ENCODE measurements at regions not wholly inside any gene's neighbourhood (a gene's known extent, or its start where the extent isn't known, plus 50 kb on each side); places are given as distances from the start of the nearest gene placed in this dataset.

DNA sequence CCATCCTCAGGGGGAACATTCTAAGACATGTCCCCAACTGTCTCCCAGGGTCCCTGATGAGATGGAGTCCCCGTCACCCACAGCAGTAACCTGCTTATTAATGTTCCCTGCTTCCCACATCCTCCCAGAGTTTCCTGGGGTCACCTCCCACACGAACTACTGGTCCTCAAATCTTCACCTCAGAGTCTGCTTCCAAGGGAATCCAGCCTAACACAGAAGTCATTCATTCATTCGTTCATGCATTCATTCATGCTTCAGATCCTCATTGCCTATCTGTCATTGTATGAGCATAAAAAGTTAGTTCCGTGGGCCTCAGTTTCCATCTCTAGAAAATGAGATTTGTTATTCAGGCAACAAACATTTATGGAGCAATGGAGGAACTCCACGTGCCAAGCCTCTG is 516.2 kb downstream of the SHQ1 start:
- no peak for FAIRE-seq
- DNase-seq (ENCODE audit: insufficient read length, low spot score), result no peak
- no peak for TF ChIP-seq POLR2A (IDR thresholded peaks at IDR 0.05; ENCODE audit: low read depth, low read length)

GRCh38 chr3:72331076-72331475 is 517.2 kb downstream of the SHQ1 start:
- DNase-seq (ENCODE audit: insufficient read length, low spot score), result no peak
- no peak for FAIRE-seq
- no peak for TF ChIP-seq POLR2A (IDR thresholded peaks at IDR 0.05; ENCODE audit: low read depth, low read length)

DNA sequence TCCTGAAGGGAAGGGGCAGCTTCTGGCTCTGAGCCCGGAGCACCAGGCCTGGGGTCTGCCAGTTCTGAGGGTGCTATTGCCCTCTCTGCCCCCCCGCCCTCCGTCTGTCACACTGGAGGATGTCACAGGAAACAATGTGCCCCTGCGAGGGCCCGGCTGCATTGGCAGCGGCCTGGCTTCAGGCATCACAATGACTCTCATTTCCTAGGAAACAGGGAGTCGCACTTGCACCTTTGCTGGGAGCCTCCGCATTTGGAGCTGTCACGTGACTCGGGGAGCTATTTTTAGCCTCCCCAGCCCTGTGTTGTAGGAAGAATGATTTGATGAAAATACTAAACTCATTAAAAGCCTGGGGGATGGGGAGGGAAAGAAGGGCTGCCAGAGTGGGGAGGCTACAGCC is 518.9 kb downstream of the SHQ1 start:
- no peak for TF ChIP-seq POLR2A (IDR thresholded peaks at IDR 0.05; ENCODE audit: low read depth, low read length)
- FAIRE-seq (no peak), DNase-seq (ENCODE audit: insufficient read length, low spot score) (no peak)

DNA sequence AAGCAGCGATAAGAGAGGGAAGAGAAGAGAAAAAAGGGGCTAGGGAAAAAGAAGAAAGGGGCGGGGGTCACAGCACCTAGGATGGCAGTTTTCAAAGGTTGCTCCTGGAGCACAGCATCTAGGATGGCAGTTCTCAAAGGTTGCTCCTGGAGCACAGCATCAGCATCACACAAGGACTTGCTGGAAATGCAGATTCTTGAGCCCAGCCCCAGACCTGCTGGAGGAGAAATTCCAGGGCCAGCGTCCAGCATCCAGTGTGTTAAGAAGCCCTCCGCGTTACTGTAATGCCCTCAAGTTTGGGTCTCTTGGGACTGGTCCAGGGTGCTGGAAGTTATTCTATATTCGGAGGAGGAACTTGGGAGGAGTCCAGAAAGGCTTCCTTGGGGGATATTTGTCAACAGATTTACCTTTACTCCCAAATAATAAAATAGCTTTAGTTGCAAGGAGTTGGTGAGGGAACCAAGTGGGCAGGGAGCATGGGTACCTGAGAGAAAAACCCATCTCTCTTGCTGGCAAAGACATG is 519.4 kb downstream of the SHQ1 start:
- TF ChIP-seq POLR2A (IDR thresholded peaks at IDR 0.05; ENCODE audit: low read depth, low read length), result no peak
- FAIRE-seq, result no peak
- no peak for DNase-seq (ENCODE audit: insufficient read length, low spot score)

- DNase-seq (ENCODE audit: insufficient read length, low spot score), result no peak
- FAIRE-seq, result no peak
- TF ChIP-seq POLR2A (IDR thresholded peaks at IDR 0.05; ENCODE audit: low read depth, low read length), result no peak
Observed at GRCh38 chr3:72327008-72327407, 521.2 kb downstream of the SHQ1 start.

GRCh38 chr3:72324253-72324811 is 523.9 kb downstream of the SHQ1 start:
- no peak for TF ChIP-seq POLR2A (IDR thresholded peaks at IDR 0.05; ENCODE audit: low read depth, low read length)
- DNase-seq (ENCODE audit: insufficient read length, low spot score) (no peak), FAIRE-seq (no peak)

GRCh38 chr3:72323773-72324172 is 524.5 kb downstream of the SHQ1 start:
- no peak for TF ChIP-seq POLR2A (IDR thresholded peaks at IDR 0.05; ENCODE audit: low read depth, low read length)
- DNase-seq (ENCODE audit: insufficient read length, low spot score) (no peak), FAIRE-seq (no peak)

DNA sequence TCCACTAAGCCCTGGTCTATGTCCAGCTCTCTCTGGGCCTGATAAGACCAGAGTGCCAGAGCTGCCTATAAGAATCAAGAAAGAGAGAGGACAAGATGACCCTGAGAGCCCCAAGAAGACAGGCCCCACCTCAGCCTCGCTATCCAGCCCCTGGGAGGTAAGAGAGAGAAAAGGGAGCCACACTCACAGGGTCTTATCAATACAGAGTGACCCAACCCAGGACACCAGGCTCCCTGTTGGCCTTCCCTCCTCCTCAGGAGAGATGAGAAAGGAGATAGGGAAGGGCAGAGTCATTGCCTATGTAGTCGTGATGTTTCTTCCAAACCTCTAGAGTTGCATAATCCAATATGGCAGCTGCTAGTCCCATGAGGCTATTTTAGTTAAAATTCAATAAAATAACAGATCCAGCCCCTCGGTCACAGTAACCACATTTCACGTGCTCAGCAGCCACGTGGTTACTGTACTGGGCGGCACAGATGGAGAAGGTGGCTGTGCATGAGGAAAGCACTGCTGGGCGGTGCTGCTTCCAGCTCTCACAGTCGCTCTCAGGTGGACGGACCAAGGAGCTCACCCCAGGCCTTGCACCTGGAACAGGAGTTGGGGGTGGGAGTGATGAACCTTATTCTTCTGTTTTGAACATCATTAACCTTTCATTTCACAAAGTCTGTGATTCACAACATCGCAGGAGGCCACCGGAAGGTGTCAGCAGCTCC is 525.8 kb downstream of the SHQ1 start:
- FAIRE-seq, result no peak
- no peak for TF ChIP-seq POLR2A (IDR thresholded peaks at IDR 0.05; ENCODE audit: low read depth, low read length)
- no peak for DNase-seq (ENCODE audit: insufficient read length, low spot score)

DNA sequence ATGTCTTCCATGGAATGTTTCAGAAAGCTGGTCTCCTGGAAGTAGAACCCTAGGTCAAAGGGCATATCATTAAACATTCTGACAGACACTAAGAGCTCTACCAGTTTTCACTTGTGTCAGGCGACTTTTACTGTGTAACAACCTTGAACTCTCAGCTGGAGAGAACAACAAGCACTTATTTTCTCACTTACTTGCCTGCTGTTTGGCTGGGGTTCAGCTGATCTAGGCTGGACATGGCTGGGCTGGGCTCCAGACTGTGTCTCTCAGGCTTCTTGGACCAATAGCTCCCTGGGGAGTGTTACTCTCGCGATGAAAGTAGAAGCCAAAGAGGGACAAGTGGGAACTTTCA is 527.3 kb downstream of the SHQ1 start:
- FAIRE-seq (no peak), DNase-seq (ENCODE audit: insufficient read length, low spot score) (no peak)
- no peak for TF ChIP-seq POLR2A (IDR thresholded peaks at IDR 0.05; ENCODE audit: low read depth, low read length)

- no peak for DNase-seq (ENCODE audit: insufficient read length, low spot score)
- no peak for TF ChIP-seq POLR2A (IDR thresholded peaks at IDR 0.05; ENCODE audit: low read depth, low read length)
- FAIRE-seq, result no peak
Observed at GRCh38 chr3:72320095-72320954, 527.9 kb downstream of the SHQ1 start.

DNA sequence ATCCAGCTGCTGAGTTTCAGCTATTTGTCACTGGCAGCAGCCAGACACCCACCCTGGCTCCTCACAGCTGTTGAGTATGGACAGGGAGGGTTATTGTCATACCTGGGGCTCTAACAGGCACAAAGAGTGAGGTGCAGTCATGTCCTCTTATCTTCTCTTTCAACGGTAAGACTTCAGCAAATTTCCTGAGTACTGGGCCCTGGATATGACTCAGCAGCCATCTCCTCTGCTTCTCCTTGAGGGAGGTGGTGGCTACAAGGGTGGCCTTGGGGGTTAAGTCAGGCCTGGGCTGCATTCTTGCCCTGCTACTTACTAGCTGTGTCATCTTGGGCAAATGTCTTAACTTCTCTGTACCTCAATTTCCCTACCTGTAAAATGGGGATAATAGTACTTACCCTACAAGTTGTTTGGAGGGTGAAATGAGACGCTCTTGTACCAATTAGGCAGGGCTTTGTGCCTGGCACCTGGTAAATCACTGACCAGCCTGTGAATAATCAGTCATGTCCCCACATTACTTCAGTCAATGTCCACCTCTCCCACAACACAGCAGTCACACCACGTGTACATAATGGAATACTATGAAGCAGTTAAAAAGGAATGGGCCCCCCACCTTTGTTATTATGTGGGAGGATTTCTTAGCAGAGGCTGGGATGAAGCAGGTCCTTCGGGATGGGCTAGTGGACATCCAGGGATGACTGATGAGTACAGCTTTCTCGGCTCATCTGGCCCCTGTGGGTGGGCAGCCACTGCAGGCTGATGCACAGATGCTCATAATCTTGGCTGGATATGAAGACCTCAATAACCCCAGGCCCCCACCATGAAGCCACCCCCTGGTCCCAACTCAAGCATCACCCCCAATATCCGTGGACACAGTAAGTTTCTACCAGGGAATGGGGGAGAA is 528.8 kb downstream of the SHQ1 start:
- no peak for FAIRE-seq

DNA sequence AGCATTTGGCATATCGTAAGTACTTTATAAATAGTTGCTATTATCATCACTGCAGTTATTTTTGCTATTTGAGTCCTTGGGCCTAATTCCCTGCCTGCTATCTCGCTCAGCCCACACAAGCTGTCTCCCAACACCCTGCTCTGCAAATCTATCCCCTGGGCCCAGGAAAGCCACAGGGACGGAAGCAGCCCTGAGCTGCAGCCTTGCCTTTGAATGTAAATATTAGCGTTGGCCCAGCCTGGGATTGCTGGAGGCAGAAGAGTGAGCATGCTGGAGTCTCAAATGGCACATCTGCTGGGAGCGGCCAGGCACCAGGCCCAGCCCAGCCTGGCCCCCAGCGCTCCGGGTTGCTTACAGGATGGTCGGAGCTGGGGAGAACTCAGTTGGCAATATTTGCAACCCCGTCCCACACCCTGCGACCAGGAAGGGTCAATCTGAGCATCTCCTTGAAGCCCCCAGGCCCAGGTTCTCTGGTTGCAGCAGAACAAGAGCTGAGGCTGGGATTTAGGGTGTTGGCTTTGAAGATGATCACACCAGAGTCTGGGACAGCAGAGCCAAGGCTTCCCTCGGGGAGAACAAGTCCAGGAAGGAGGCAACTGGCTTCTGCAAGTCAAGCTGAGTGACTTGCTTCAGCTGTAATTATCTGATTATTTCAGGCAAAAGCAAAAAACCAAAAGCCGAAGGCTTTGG is 529.6 kb downstream of the SHQ1 start:
- no peak for TF ChIP-seq POLR2A (IDR thresholded peaks at IDR 0.05; ENCODE audit: low read depth, low read length)
- FAIRE-seq, result no peak
- no peak for DNase-seq (ENCODE audit: insufficient read length, low spot score)

More for the DNA sequence above, 528.8 kb downstream of the SHQ1 start:
- no peak for TF ChIP-seq POLR2A (IDR thresholded peaks at IDR 0.05; ENCODE audit: low read depth, low read length)
- no peak for DNase-seq (ENCODE audit: insufficient read length, low spot score)

DNA sequence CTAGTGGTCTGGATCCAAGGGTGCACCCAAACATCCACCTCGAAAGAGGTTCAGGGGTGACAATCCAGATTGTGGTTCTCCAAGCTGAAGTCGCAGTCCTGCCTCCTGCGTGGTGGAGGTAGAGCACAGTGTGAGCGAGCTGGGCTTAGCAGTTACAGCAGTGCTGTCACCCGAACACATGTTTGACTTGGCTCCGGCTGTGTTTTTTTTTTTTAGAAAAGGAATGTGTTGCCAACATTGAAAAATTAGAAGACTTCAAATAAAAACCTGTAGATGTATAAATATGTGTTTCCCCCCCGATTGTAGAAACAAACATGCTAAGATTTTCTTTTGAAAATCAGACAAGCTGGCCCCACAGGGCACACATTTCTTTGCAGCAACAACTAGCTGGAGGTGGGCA is 530.8 kb downstream of the SHQ1 start:
- no peak for TF ChIP-seq POLR2A (IDR thresholded peaks at IDR 0.05; ENCODE audit: low read depth, low read length)

More for the DNA sequence above, 530.8 kb downstream of the SHQ1 start:
- FAIRE-seq (no peak), DNase-seq (ENCODE audit: insufficient read length, low spot score) (no peak)

Measured in H54 (cell line).